Cardiac fibroblast (primary cell): ENCODE measurements at regions not wholly inside any gene's neighbourhood (a gene's known extent, or its start where the extent isn't known, plus 50 kb on each side); places are given as distances from the start of the nearest gene placed in this dataset.

Source experiments
- DNase-seq, 2 donors: peaks; one replicate each; pipeline versions ENCODE4 v3.0.0 to v3.0.0-alpha.2; 2010; ENCODE audit warnings: low read depth in 2 of 2
- H3K4me3 ChIP-seq, 2 donors: replicated peaks in 1 of 2; 1 replicate in 1 of 2; 2 replicates in 1 of 2; pipeline ENCODE4 v1.5.1; 2011; ENCODE audit warnings: low read depth in 2 of 2, low read length in 2 of 2, mild to moderate bottlenecking in 2 of 2, moderate library complexity in 1 of 2
- CTCF ChIP-seq: IDR thresholded peaks from one replicate; pipeline ENCODE4 v1.5.1; 2011; ENCODE audit warnings: low read depth, mild to moderate bottlenecking, low read length, inconsistent platforms

GRCh38 chr7:140239653-140239935 lies 62.8 kb upstream of the KDM7A start:
- H3K4me3 ChIP-seq: no peak overlapping the region
- TF ChIP-seq CTCF: no peak
- no peak for DNase-seq

DNA sequence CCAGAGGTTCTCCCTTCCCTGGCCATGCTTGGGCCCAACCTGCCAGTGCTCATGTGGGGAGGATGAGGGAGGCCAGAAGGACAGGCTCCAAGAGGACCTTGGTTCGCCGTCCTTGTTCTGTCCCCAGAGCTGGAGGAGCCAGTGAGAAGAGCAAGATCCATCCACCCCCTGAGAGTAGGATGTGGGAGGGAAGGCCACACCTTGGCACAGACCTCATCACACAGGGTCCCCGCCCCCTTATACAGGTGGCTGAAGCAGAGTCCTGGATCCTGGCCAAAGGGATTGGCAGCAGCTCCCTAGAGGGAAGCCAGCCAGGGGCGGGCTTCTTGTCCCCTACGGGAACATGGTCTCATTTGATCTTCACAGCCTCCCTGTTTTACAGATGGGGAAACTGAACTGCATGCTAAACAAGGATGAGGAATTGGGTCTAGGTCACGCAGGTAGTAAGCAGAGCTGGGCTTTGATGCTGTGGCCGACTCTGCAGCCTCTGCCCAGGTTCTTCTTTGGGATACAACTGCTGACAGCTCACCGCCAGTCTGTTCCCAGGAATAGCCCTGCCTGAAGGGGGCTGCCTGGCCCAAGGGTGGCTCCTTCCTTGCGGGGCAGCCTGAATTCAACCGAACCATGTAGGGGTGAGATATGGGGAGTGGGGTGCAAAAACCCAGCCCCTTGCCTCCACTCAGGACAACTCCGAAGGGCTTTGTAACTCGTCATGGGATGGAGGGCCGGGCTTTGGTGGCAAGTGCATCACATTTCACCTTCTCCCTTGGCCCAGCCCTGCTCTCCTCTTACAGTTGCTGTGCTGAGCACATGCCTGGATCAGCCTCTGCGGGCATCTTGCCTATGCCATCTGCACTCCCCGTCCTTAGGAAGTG lies 62.2 kb upstream of the KDM7A start:
- TF ChIP-seq CTCF: no peak
- DNase-seq: no peak
- no peak overlapping the region for H3K4me3 ChIP-seq

GRCh38 chr7:140237390-140237789 lies 60.6 kb upstream of the KDM7A start:
- no peak for TF ChIP-seq CTCF
- H3K4me3 ChIP-seq: no peak overlapping the region
- no peak for DNase-seq

- TF ChIP-seq CTCF: no peak
- no peak for DNase-seq
- H3K4me3 ChIP-seq: no peak overlapping the region
Observed at GRCh38 chr7:140236626-140237025, 59.8 kb upstream of the KDM7A start.

- TF ChIP-seq CTCF: no peak
- DNase-seq: no peak
- no peak overlapping the region for H3K4me3 ChIP-seq
Observed at GRCh38 chr7:140235114-140235513, 58.3 kb upstream of the KDM7A start.

DNA sequence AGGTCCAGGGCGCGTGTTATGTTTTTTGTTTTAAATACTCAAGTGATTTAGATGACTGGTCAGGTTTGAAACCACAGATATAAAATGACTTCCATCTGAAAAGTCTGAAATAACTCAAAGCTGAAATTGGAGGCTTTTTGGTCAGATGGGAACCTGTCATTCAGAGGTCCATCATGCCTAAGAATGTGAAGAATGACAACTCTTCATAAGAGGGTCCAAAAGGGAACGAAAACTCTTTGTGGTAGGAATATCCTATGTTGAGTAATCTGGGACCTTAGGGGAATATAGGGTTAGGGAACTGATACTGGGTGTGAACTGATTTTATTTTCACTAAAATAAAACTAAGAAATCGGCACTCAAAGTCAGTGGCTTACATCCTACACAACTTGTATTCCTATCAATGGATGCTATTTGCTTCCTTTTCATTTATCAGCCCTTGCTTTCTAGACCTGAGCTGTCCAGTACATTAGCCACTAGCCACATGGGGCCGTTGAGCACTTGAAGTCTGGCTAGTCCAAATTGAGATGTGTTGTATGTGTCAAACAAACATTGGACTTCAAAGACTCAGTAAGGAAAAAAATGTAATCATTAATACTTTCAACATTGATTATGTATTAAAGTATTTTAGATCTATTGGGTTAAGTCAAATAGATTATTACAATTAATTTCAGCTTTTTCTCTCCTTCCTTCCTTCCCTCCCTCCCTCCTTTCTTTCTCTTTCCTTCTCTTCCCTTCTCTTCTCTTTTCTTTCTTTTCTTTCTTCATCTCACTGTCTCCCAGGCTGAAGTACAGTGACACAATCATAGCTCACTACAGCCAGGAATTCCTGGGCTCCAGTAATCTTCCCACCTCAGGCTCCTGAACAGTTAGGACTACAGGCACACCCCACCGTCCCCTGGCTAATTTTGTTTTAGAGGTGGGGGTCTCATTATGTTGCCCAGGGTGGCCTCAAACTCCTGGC lies 56.5 kb upstream of the KDM7A start:
- no peak for DNase-seq
- no peak overlapping the region for H3K4me3 ChIP-seq
- no peak for TF ChIP-seq CTCF
